Inflammatory macrophage treated with lipopolysaccharide for 1 hour (primary cell): ENCODE measurements at regions not wholly inside any gene's neighbourhood (a gene's known extent, or its start where the extent isn't known, plus 50 kb on each side); places are given as distances from the start of the nearest gene placed in this dataset.
"Not testable (repeated sequence)": the region's sequence is repeated elsewhere in the genome, so short reads cannot be mapped to it uniquely, and the experiment has no call there.

ENCODE experiments used
- DNase-seq, 2 donors: peaks; one replicate each; pipeline ENCODE4 v3.0.0-alpha.2; 2020 to 2022

GRCh38 chr12:102344691-102345090 lies 135.7 kb downstream of the IGF1 start:
- DNase-seq, result no peak

- DNase-seq, result no peak
Observed at GRCh38 chr12:102343361-102344121, 136.8 kb downstream of the IGF1 start.

GRCh38 chr12:102342281-102343006 lies 137.9 kb downstream of the IGF1 start:
- DNase-seq, result no peak

- DNase-seq, result no peak
Observed at GRCh38 chr12:102334765-102335164, 137.1 kb upstream of the PMCH start.

- no peak for DNase-seq
Observed at GRCh38 chr12:102331419-102331818, 133.8 kb upstream of the PMCH start.

GRCh38 chr12:102329883-102330282 lies 132.2 kb upstream of the PMCH start:
- no peak for DNase-seq

GRCh38 chr12:102326982-102327381 lies 129.3 kb upstream of the PMCH start:
- no peak for DNase-seq

- not testable (repeated sequence) for DNase-seq
Observed at GRCh38 chr12:102325108-102325507, 127.5 kb upstream of the PMCH start.

GRCh38 chr12:102323799-102324198 lies 126.2 kb upstream of the PMCH start:
- no peak for DNase-seq

GRCh38 chr12:102322254-102322653 lies 124.6 kb upstream of the PMCH start:
- no peak for DNase-seq

- no peak for DNase-seq
Observed at GRCh38 chr12:102321305-102322082, 123.9 kb upstream of the PMCH start.

GRCh38 chr12:102317155-102317554 lies 119.5 kb upstream of the PMCH start:
- no peak for DNase-seq

- DNase-seq, result no peak
Observed at GRCh38 chr12:102316723-102317122, 119.1 kb upstream of the PMCH start.

- DNase-seq, result no peak
Observed at GRCh38 chr12:102314821-102315220, 117.2 kb upstream of the PMCH start.

- not testable (repeated sequence) for DNase-seq
Observed at GRCh38 chr12:102313116-102313971, 115.7 kb upstream of the PMCH start.

- DNase-seq, result no peak
Observed at GRCh38 chr12:102305486-102305885, 107.9 kb upstream of the PMCH start.

GRCh38 chr12:102304667-102305066 lies 107.0 kb upstream of the PMCH start:
- not testable (repeated sequence) for DNase-seq

GRCh38 chr12:102302553-102302952 lies 104.9 kb upstream of the PMCH start:
- no peak for DNase-seq

- DNase-seq, result no peak
Observed at GRCh38 chr12:102301547-102301946, 103.9 kb upstream of the PMCH start.

GRCh38 chr12:102300824-102301461 lies 103.3 kb upstream of the PMCH start:
- DNase-seq, result peak; percentile 51 to 57

GRCh38 chr12:102299731-102300130 lies 102.1 kb upstream of the PMCH start:
- DNase-seq, result no peak

GRCh38 chr12:102298022-102298421 lies 100.4 kb upstream of the PMCH start:
- no peak for DNase-seq
